HuH-7.5 (cell line): ENCODE measurements at regions not wholly inside any gene's neighbourhood (a gene's known extent, or its start where the extent isn't known, plus 50 kb on each side); places are given as distances from the start of the nearest gene placed in this dataset.

Experiments used
- DNase-seq: peaks from one replicate; pipeline ENCODE4 v3.0.0; 2011; ENCODE audit warnings: low spot score

DNA sequence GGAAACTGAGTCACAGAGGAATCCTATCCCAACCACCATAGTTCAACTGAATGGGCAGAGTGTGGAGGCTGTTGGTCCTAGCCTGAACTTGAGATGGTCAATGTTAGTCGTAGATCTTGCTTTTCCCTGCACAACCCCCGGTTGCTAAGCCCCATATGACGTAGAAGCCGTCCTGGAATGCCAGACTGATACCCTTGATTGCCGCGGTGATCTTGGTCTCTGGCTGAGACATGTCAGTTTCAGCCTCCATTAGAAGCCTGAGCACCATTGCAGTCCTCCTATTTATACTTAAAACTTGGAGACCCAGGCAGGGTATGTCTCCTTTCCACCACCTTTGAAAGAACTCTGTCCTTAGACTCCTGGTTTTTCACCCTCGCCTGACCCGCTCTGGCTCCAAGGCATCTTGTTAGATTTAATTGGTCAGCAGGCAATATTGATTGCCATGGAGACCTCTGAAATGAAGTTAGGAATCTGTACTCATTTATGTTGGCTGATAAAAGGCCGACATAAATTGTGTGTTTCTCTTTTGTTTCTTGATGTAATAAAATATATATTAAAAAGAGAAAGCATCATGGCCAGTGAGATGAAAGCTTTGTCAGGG lies 53.4 kb downstream of the RPLP1 start:
- DNase-seq: no peak

DNA sequence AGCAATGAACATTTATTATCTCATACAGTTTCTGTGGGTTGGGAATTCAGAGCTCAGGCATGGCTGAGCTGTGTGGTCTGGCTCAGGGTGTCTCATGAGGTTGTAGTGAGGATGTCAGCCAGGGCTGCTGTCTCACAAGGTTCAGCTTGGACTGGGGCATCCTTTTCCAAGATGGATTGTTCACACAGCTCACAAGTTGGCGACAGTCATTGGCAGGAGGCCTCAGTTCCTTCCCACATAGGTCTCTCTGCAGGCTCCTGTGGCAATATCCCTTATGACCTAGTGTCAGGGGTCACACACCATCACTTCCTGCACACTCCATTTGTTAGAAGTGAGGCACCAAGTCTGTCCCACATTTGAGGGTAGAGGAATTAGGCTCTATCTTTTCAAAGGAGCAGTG lies 56.0 kb downstream of the RPLP1 start:
- DNase-seq: no peak

DNA sequence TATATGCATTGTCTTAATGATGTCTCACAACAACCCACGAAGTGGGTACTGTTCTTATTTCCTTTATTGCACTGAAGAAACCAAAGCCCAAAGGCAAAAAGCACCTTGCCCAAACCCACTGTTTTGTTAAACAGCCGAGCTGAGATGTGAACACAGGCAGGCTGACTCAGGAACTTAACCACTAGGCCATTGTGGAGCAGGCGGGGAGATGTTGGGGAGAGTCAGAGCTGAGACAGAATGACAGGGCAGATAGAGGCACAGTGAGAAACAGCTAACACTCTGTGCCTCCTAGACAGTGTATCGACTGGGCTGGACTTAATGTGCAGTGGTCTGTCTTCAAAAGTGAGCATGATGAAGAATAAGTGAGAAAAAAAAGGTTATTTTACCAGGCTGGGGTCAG lies 56.5 kb downstream of the RPLP1 start:
- DNase-seq: no peak

DNA sequence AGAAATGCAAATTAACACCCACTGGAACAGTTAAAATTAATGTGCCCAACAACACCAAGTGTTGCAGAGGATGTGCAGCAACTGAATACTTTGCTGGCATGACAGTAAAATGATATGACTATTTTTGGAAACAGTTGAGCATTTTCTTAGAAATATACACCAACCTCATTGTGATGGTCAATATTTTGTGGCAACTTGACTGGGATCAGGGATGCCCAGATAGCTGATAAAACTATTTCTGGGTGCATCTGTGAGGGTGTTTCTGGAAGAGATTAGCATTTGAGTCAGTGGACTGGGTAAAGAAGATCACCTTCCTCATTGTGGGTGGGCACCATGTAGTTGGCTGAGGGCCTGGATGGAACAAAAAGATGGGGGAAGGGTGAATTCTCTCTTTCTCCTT lies 57.9 kb downstream of the RPLP1 start:
- DNase-seq: no peak

DNA sequence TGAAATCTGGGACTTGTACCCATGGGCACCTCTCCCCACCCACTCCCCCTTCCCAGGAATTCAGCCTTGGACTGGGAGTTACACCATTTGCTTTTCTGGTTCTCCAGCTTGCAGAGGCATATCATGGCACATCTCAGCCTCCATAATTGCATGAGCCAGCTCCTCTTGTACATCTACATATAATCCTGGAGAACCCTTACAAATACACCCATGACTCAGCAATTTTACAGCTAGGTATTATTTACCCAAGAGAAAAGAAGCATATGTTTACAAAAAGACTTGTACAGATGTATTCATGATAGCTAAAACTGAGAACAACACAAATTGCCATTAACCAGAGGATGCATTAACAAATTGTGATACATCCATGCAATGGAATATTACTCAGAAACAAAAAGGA lies 58.4 kb downstream of the RPLP1 start:
- DNase-seq: no peak

DNA sequence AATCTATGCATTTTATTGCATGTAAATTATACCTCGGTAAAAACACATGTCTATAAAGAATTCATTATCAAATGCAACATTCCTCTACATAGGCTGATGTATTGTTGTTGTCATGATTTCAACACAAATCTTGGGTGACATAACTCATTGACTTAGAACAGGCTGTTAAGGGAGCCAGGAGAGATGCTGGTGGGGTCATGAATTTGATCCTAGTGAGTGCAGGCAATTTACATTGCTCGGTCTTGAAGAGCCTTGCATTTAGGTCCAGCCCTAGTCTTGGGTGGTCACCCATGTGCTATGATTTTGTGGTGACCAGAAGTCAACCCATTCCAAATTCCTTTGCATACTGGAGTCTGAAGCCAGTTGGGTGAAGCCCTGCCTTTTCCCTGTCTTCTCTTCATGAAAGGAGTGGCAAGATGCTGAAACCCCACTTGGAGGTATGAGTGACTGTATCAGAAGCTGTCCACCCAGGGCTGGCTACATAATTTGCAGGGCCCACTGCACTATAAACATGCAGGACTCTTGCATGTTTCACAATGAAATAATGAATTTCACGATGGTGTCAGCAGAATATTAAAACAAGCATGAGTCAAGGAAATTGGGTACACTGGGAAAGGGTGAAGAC lies 59.2 kb downstream of the RPLP1 start:
- no peak for DNase-seq

DNA sequence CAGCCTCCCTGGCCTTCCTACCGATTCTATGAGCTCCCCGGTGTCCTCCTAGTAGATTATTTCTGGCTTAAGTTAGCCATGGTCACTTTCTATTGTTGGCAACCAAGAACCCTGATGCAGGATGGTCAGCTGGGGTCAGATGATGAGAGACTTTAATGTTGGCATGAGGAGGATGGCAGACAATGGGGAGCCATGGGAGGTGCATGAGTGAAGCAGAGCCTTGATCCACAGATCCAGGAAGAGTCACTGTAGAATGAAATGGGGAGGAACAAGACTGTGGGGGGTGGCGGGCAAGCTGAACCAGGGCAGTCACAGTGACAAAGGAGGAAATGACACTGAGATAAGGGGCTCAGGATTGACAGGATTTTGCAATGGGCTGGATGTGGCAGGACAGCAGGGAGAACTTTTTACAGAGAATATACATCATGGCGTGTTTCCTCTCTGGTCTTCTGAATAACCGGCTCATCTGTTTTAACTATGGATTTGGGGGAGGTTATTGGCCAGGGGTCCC lies 60.9 kb downstream of the RPLP1 start:
- DNase-seq: no peak

DNA sequence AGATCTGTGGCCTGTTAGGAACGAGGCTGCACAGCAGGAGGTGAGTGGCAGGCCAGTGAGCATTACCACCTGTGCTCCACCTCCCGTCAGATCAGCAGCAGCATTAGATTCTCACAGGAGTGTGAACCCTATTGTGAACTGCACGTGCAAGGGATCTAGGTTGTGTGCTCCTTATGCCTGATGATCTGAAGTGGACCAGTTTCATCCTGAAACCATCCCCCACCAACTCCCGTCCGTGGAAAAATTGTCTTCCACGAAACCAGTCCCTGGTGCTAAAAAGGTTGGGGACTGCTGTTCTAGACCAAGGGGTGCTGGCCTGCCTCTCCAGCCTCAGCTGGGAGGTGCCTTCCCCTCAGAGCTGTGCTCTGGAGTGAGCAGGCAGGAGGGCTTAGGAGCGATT lies 61.4 kb downstream of the RPLP1 start:
- DNase-seq: no peak

DNA sequence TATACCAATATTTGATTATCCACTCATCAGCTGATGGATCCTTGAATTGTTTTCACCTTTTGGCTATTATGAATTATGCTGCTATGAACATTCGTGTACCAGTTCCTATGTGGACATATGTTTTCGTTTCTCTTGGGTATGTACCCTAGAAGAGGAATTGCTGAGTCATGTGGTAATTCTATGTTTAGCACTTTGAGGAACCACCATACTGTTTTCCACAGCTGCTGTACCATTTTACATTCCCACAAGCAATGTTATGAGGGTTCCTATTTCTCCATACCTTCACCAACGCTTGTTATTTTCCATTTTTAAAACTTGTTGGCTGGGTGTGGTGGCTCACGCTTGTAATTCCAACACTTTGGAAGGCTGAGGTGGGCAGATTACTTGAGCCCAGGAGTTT lies 62.9 kb downstream of the RPLP1 start:
- no peak for DNase-seq

DNA sequence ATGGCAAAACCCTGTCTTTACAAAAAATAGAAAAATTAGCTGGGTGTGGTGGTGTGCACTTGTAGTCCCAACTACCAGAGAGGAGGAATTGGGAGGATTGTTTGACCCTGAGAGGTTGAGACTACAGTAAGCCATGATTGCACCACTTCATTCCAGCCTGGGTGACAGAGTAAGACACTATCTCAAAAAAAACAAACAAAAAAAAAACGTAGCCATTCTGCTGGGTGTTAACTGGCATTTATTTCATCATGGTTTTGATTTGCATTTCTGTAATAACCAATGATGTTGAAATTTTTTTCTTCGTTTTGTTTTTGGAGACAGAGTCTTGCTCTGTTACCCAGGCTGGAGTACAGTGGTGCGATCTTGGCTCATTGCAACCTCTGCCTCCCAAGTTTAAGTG lies 63.3 kb downstream of the RPLP1 start:
- DNase-seq: no peak

DNA sequence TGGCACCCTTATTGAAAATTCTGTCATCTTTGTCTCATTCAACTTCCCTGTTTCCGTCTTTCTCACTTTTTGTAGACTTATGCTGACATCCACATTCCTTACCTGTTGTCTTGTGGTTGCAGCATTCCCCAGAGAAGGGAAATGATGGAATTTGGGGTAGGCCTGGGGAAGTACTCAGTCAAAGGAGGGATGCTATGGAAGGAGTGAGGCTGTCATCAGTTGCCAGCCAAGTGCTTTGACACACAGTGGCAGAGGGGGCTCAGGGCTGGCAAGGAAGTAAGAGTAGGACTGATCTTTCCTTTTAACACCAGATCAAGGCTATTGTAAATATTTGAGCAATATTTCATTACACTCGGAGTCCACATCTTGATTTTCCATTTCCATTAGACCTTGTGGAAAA lies 64.4 kb downstream of the RPLP1 start:
- DNase-seq: no peak

DNA sequence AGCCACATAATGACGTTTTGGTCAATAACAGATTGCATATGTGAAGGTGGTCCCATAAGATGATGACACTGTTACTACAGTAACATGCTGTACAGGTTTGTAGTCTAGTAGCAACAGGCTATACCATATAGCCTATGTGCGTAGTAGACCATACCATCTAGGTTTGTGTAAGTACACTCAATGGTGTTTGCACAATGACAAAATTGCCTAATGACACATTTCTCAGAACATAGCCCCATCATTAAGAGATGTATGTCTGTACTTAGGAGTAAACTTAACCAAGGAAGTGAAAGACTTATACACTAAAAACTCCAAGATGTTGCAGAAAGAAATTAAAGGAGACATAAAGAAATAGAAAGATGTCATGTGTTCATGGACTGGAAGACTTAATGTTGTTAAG lies 66.2 kb downstream of the RPLP1 start:
- no peak for DNase-seq

DNA sequence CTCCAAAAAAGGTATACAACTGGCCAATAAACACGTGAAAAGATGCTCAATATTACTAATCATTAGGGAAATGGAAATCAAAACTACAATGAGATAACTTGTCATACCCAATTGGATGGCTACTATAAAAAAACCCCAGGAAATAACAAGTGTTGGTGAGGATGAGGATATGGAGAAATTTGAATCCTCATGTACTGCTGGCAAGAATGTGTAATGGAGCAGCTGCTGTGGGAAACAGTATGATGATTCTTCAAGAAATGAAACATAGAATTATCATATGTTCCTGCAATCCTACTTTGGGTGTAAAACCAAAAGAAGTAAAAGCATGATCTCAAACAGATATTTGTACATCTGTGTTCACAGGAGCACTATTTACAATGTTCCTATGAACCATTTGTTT lies 67.4 kb downstream of the RPLP1 start:
- DNase-seq: no peak

DNA sequence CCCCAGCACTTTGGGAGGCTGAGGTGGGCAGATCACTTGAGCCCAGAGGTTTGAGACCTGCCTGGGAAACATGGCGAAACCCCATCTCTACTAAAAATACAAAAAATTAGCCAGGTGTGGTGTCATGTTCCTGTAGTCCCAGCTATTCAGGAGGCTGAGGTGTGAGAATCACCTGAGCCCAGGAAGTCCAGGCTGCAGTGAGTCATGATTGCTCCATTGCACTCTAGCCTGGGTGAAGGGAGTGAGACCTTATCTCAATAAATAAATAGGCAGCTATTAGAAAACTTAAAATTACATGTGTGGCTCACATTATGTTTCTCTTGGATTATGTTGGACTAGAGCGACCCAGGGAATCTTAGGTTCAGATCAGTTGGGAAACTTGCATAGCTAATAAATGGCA lies 69.7 kb downstream of the RPLP1 start:
- DNase-seq: no peak

DNA sequence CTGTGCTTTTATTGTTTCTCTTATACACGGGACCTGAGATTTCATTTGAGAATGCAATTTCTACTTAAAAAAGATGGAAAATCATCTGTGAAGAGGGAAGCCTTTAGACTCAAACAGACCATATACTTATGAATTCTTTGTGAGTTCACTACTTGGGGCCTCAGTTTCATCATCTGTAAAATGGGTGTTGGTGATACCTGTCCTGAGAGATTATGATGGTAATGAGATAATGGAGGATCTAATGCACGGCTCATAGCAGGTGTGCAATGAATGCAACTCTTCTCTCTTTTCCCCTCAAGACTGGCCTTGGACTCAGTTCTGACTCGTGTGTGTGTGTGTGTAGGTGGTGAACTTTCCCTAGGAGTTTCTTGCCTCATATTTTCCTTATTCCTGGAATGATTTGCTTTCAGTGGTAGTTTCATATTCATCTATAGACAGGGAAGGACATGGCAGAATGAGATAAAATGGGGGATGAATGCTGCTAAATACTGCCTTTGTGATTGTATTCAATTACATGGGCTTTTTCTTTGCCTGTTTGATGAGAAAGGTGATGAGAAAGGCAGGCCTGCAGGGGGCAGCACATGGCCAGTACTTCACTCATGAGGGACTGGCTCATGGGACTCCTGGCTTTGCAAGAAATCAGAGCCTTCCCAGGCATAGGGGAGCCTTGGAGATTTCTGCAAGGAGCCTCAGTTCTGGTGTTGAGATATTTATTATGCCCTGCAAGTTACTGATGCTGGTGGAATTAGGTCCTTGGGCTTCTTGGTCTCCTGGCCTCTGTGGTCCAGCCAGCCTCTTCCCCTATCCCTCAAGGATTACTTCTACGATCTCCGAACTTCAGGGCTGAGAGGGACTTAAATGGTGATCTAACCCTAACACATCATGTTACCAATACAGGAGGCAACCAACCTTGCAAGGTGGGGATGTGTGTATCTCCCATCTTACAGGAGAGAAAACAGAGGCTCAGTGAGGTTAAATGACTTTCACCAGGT lies 70.7 kb downstream of the RPLP1 start:
- DNase-seq: peak; percentile 82

DNA sequence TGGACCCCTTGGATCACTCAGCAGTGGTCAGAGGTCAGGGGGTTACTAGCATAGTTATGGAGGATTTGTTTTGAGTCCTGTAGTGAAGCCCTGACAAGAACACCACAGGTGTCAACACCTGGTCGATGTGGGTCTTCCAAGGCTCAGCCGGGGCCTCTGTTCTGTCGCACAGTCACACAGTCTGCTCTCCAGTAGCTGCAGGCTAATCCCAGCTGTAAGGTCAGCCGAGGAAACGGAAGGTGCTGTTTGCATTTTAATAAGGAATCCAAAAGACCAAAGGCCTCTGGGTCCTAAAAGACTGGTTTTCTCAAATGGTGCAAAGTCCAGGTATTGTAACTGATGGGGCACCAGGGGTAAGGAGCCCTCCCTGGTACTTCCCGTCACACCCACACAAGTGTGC lies 71.7 kb downstream of the RPLP1 start:
- no peak for DNase-seq

DNA sequence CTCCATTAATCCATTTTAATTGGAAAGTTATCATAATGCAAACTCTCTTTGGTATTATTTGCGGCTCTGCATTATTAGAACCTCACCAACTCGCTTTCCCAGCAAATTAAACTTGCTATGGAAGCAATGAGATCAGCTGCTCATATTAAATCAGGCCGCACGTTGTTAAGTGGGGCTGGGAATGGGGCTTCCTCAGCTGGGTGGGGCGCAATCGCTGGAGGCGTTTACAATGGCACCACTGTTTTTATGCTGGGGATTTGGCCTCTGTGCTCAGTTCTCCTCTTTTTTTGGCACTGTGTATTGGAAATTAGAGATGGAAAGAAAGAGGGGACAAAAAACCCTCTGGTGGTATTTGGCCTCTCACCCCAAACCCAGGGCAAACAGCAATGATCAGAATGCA lies 72.2 kb downstream of the RPLP1 start:
- no peak for DNase-seq

DNA sequence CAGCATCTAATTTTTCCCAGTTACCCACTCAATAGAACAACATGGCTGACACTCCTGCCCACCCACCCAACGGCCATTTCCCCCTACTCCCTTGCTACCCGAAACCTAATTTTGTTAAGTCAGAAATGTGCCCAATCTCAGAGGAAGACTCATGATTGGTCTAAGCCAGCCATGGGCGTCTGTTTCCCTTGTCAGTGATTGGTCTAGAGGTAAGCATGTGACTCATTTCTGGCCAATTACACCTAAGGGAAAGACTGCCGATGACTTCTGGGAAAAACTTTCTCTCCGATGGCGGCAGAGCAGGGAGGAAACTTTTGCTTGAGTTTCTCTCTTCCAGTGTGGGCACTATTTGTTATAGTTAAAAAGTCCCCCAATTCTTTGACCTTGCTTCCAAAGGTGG lies 72.9 kb downstream of the RPLP1 start:
- DNase-seq: no peak

DNA sequence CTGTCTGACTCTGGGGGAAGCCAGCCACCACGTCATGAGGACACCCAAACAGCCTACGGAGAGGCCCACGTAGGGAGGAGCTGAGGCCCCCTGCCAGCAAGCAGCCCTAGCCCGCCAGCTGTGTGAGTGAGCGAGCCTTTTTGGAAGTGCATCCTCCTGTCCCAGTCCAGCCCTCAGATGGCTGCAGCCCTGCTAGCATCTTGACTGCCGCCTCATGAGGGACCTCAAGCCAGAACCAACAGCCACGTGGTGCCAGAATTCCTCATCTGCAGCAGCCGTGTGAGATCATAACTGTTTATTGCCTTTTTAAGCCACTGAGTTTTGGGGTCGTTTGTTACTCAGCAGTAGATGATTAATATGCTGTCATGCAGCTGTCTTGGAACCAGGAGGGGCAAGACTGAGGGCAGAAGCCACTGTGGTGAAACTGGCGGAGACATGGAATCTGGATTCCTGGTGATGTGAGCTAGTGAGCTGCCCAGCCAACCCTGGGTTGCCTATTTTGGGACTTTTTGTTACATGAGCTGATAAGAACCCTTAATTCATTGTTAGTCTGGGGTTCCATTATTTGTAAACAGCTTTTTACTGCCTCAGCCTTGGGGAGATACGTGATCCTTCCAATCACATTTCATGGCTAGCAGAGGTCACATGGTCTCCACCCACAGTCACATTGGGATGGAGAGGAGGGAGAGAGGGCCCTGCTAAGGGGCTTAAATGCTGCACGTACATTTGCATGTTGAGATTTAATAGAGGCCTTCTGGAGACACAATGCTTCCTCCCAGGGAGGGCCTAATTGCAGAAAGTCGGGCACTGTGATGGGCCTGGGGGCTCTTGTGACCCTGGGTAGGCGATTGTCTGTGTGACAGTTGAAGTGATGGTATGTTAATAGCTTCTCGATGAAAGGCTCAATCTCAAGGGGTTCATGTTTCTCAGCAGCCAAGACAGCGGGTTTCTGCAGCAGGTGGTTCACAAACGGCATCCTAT lies 73.8 kb downstream of the RPLP1 start:
- no peak for DNase-seq

DNA sequence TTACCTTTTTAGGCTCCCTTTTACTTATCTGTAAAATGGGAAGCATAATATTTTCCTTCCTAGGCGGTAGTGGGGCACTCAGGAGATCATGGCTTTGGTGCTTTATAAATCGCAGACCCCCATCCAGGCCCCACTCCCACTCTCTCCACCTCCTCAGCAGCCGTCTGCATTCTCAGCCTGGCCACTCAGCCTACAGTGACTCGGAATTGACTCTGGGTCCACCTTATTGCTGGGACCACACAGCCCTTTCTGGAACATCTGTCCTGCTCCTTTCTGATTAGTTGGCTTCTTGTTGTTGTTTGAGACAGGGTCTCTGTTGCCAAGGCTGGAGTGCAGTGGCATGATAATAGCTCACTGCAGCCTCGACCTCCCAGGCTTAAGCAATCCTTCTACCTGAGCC lies 76.5 kb downstream of the RPLP1 start:
- DNase-seq: no peak

DNA sequence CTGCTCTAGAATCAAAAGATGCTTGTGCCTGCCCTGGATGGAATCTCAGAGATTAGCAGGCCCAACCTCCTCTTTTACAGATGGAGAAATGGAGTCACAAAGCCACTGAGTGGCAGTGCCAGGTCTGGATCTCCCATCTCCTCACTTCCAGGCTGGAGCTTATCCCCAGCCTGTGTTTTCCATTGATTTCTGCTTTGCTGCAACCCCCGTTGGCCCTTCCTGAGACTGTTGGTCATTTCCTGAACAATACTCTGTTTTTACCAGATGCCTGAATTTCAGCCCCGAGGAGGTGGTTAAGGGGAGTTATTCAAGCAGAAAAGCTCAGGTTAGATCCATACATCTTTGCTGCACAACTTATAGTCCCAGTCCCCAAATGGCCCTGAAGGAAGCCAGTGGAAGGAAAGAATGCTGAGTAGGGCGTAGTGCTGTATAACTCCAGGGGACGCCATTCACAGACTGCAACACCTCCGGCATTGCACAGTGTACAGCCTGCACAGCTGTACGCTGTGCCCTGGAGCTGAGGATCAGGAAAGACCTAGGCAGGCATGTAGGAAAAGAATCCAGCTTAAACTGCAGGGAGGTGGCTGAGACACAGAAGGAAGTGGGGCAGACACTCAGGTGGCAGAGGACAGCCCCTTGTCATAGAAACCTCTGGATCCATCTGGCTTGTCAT lies 77.5 kb downstream of the RPLP1 start:
- no peak for DNase-seq
